ENCODE measurements at regions not wholly inside any gene's neighbourhood (a gene's known extent, or its start where the extent isn't known, plus 50 kb on each side); places are given as distances from the start of the nearest gene placed in this dataset.

DNA sequence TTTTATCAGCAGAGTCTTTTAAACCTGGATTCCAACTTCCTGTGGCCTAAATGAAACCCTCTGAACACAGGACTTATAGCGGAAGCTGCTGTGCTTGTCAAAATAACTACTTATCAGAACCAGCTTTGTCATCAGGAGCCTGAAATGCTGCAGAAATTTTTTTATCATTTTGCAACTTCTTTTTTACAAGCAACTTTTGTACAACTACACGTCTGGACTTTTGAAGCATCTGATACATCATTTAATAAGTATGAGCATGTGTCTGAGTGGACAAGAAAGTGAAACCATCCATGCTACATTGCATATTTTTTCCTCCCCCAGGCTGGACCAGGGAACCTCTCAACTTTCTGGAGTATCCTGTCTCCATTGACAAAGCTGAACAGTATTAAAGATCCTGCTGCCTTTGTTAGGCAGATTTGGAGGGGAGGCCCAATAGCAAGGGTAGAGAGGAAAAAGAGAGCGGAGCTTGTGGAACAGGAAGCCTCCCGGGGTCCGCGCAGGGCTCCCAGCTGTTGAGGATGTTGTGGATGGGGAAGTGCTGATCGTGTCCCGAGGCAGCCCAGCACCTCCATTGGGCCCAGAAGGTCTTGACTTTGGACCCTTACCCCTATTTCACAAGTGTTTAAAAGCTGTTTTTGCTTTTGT lies 196.6 kb downstream of the MSX2 start:
- H3K9ac ChIP-seq (ENCODE audit: low read depth, low read length) = no peak overlapping the region
- H2AK9ac ChIP-seq (replicated peaks; ENCODE audit: low read depth, low read length, poor library complexity) = no peak overlapping the region
- H4K8ac ChIP-seq (ENCODE audit: low read depth in 2 of 2, low read length in 2 of 2) = no peak overlapping the region
- no peak overlapping the region for H3K18ac ChIP-seq (ENCODE audit: low read depth, low read length)
- no peaks in the 10 kb centered on the region for H4K20me1 ChIP-seq (ENCODE audit: insufficient read depth, low read length)
- H3K27me3 ChIP-seq (ENCODE audit: control insufficient read depth, insufficient read depth, low read length) = no peaks in the 10 kb centered on the region
- dilution Hi-C loops (cut with HindIII; ENCODE audit: low sequenced_read_pairs, unreplicated experiment) = no loop called here
- no peak overlapping the region for H2BK15ac ChIP-seq (ENCODE audit: low read depth, low read length)
- POLR2A ChIA-PET (ENCODE audit: unreplicated experiment) = no interaction called here
- H3K14ac ChIP-seq (replicated peaks; ENCODE audit: low read depth, low read length) = no peak overlapping the region
- H2BK20ac ChIP-seq (ENCODE audit: low read depth, low read length) = no peak overlapping the region
- no peak overlapping the region for H3K56ac ChIP-seq (ENCODE audit: extremely low read depth, insufficient read depth, low read length)
- CTCF ChIA-PET = no interaction called here
- in situ Hi-C loops (cut with MboI; ENCODE audit: low sequenced_read_pairs) = no loop called here
- DNase-seq = no peak
- H3K36me3 ChIP-seq (ENCODE audit: control insufficient read depth, insufficient read depth, low read length) = no peaks in the 10 kb centered on the region
- H3K9me3 ChIP-seq (ENCODE audit: control insufficient read depth, insufficient read depth, low read length) = no peaks in the 10 kb centered on the region
- ATAC-seq (ENCODE audit: low read depth) = no peak
- H4K91ac ChIP-seq (ENCODE audit: insufficient read depth, low read depth, low read length) = no peak overlapping the region
- no peak overlapping the region for H4K5ac ChIP-seq (ENCODE audit: low read depth, low read length)
- H3K23ac ChIP-seq (ENCODE audit: low read depth, low read length) = no peak overlapping the region
- no peak overlapping the region for H2AFZ ChIP-seq (replicated peaks; ENCODE audit: low read length, poor library complexity)
- no peak overlapping the region for H2BK120ac ChIP-seq (ENCODE audit: low read depth, low read length)
- no peaks in the 10 kb centered on the region for H3K9me1 ChIP-seq (ENCODE audit: insufficient read depth, low read length)
- no peak overlapping the region for H3K4ac ChIP-seq (ENCODE audit: low read depth, low read length)
- WGBS, 2 experiments (ENCODE audit: extremely low coverage in 2 of 2, insufficient read length in 1 of 2) = 50% methylated on average over 4 of the region's 8 CpGs; no CpG with 5 or more reads in 1 of the 2 experiments
- intact Hi-C loops (cut with micrococcal nuclease) = no loop called here
- H3K4me2 ChIP-seq (ENCODE audit: low read depth, low read length) = peak overlapping the region; percentile 27; the same call in 1 of the 2 replicates
- H3K4me1 ChIP-seq (ENCODE audit: control insufficient read depth, insufficient read depth, low read length) = no peaks in the 10 kb centered on the region
- no peak overlapping the region for H3K4me3 ChIP-seq (ENCODE audit: insufficient read depth, low read depth, low read length)
- no peak overlapping the region for H3K27ac ChIP-seq (ENCODE audit: insufficient read depth, low read length)
- no peak overlapping the region for H2BK5ac ChIP-seq (ENCODE audit: low read depth, low read length, poor library complexity, severe bottlenecking)
- no TSS peak for BruUV-seq (replicated peaks)
- no peak overlapping the region for H2AK5ac ChIP-seq (ENCODE audit: low read depth, low read length)
- H3K79me1 ChIP-seq (ENCODE audit: low read depth in 1 of 2, low read length in 2 of 2) = no peaks in the 10 kb centered on the region
- no peak for TF ChIP-seq NFE2L2 (IDR thresholded peaks at IDR 0.05; ENCODE audit: low read depth, low read length)
- TF ChIP-seq BHLHE40 (IDR thresholded peaks at IDR 0.05; ENCODE audit: low read depth, low read length) = no peak
- TF ChIP-seq CEBPB (IDR thresholded peaks at IDR 0.05; ENCODE audit: low read depth, low read length) = no peak
- TF ChIP-seq POLR2A (IDR thresholded peaks at IDR 0.05; ENCODE audit: low read depth, low read length) = no peak
- no peak for TF ChIP-seq RCOR1 (IDR thresholded peaks at IDR 0.05; ENCODE audit: insufficient replicate concordance, low read length)
- no peak for TF ChIP-seq MXI1 (IDR thresholded peaks at IDR 0.05; ENCODE audit: borderline replicate concordance, low read depth, low read length)
